ENCODE measurements at regions not wholly inside any gene's neighbourhood (a gene's known extent, or its start where the extent isn't known, plus 50 kb on each side); places are given as distances from the start of the nearest gene placed in this dataset.

DNA sequence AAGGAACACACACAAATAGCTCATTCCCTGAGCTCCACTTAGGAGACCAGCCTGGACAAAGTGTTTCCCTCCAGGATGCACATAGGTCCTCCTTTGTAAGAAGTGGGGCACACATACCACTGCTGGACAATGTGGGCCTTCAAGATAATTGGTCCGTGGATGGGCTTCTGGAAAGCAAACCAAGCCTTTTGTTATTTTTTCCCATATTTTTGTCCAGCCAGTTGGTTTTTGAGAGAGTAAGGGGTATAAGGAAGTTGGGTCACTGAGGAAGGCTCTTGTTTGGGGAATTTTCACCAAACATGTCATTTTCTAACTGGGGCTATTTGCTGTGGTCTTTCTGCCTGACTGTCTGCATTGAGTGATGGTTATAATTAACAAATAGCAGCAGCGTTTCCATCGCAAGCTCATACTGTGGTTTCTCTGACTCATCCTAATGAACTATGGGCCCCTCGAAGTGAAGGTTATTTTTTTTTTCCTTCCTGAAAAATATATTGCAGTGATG is 306.3 kb upstream of the DUSP10 start:
- peaks cover 0 to 40% (median 27%) of the 10 kb centered on the region in 4 donors for H3K4me1 ChIP-seq
- no peak for TF ChIP-seq EP300 (IDR thresholded peaks at IDR 0.05)
- TF ChIP-seq, protein P1, sequence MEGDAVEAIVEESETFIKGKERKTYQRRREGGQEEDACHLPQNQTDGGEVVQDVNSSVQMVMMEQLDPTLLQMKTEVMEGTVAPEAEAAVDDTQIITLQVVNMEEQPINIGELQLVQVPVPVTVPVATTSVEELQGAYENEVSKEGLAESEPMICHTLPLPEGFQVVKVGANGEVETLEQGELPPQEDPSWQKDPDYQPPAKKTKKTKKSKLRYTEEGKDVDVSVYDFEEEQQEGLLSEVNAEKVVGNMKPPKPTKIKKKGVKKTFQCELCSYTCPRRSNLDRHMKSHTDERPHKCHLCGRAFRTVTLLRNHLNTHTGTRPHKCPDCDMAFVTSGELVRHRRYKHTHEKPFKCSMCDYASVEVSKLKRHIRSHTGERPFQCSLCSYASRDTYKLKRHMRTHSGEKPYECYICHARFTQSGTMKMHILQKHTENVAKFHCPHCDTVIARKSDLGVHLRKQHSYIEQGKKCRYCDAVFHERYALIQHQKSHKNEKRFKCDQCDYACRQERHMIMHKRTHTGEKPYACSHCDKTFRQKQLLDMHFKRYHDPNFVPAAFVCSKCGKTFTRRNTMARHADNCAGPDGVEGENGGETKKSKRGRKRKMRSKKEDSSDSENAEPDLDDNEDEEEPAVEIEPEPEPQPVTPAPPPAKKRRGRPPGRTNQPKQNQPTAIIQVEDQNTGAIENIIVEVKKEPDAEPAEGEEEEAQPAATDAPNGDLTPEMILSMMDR (IDR thresholded peaks at IDR 0.05): no peak
- no peak for TF ChIP-seq POLR2AphosphoS5 (IDR thresholded peaks at IDR 0.05)
- no peak for TF ChIP-seq POLR2A (IDR thresholded peaks at IDR 0.05)
- no peak for DNase-seq
- 46 to 66% methylated on average over 4 of the region's 4 CpGs for WGBS, 2 donors
- H3K4me3 ChIP-seq: no peak overlapping the region
- no peak overlapping the region for H3K27ac ChIP-seq
- H3K27me3 ChIP-seq: no peaks in the 10 kb centered on the region
- no peaks in the 10 kb centered on the region for H3K9me3 ChIP-seq
- no peaks in the 10 kb centered on the region for H3K36me3 ChIP-seq
- intact Hi-C loops (cut with DNase I): loop anchor here (5.0 to 10.0 kb wide), 3 partner anchors 39 to 1163 kb away; no protein-coding TSS in a partner anchor

DNA sequence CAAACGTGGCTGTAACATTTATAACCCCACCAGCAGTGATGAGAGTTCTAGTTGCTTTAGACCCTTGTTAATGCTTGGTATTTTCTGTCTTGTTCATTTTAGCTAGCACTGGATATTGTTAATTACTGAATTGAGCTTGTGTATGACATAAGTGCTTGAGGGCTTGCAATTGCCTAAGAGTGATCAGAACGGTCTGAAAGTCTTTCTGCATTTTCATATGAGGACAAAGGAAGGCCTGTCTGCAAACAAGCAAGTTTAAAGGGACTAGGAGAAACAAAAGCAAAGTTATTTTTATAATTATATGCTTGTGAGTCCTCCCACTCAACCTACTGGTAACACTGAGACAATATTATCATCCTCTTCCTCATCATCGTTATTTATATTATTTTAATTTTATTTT is 305.5 kb upstream of the DUSP10 start:
- no peak for DNase-seq
- TF ChIP-seq POLR2AphosphoS5 (IDR thresholded peaks at IDR 0.05) (peak in 1 of 4 donors; percentile 6), EP300 (IDR thresholded peaks at IDR 0.05) (no peak), POLR2A (IDR thresholded peaks at IDR 0.05) (no peak)
- TF ChIP-seq, protein P1 (IDR thresholded peaks at IDR 0.05): no peak
- no peaks in the 10 kb centered on the region for H3K9me3 ChIP-seq
- no peak overlapping the region for H3K27ac ChIP-seq
- intact Hi-C loops (cut with DNase I): loop anchor here (5.0 to 10.0 kb wide), 3 partner anchors 40 to 1163 kb away; no protein-coding TSS in a partner anchor
- 47 to 70% methylated on average over 3 of the region's 3 CpGs for WGBS, 2 donors
- peaks cover 0 to 43% (median 33%) of the 10 kb centered on the region in 4 donors for H3K4me1 ChIP-seq
- no peaks in the 10 kb centered on the region for H3K27me3 ChIP-seq
- H3K36me3 ChIP-seq: no peaks in the 10 kb centered on the region
- no peak overlapping the region for H3K4me3 ChIP-seq

DNA sequence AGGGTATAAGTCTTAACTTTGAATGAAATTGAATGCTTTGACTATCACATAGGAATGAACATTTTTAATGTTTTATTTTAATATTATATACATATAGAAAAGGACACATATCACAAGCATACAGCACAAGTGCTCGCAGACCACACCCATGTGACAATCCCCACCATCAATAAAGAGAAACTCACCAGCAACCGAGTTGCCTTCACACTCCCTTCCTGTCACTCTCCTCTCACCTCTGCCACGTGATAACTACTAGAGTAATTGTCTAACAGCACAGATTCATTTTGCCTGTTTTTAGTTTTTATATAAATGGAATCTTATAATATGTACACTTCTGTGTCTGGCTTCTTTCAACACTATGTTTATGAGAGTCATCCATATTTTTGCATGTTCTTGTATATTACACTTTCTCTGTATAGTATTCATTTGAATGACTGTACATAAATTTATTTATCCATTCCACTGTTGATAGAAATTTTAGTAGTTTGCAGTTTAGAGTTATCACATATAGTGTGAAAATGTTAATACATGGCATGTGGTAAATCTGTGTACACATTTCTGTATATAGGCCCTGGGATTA is 304.9 kb upstream of the DUSP10 start:
- Histone ChIP-seq H3K4me3 (no peak overlapping the region), H3K36me3 (no peaks in the 10 kb centered on the region), H3K27me3 (no peaks in the 10 kb centered on the region), H3K9me3 (no peaks in the 10 kb centered on the region), H3K27ac (no peak overlapping the region), H3K4me1 (peaks cover 0 to 43% (median 33%) of the 10 kb centered on the region in 4 donors)
- intact Hi-C loops (cut with DNase I): loop anchor here (5.0 to 10.0 kb wide), 3 partner anchors 41 to 1162 kb away; no protein-coding TSS in a partner anchor
- DNase-seq: no peak
- WGBS, 2 donors: 41 to 67% methylated on average over 3 of the region's 3 CpGs
- TF ChIP-seq, protein P1 (IDR thresholded peaks at IDR 0.05): no peak
- TF ChIP-seq POLR2A (IDR thresholded peaks at IDR 0.05) (no peak), EP300 (IDR thresholded peaks at IDR 0.05) (no peak), POLR2AphosphoS5 (IDR thresholded peaks at IDR 0.05) (no peak)

DNA sequence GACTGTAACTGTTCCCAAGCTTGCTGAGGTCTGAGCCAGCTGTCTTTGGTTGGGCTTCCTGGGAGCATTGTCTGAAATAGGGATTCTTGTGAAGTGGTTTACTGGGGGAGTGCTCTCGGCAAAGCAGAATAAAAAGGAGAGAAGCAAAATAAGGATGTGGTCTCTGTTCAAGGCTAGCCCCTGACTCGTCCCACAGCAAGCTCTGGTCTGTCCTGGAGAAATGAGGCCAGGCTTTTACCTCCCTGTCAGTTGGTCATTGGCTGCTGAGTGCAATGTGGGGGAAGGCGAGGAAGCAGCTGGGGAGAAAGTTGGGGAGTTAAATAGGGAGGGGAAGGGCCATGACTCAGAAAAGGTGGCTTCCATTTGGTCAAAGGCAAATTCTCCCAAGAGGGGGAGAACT is 303.9 kb upstream of the DUSP10 start:
- TF ChIP-seq EP300 (IDR thresholded peaks at IDR 0.05): no peak
- no peak for TF ChIP-seq POLR2A (IDR thresholded peaks at IDR 0.05)
- Histone ChIP-seq H3K27ac (no peak overlapping the region), H3K4me3 (no peak overlapping the region), H3K9me3 (no peaks in the 10 kb centered on the region), H3K4me1 (peaks cover 0 to 43% (median 34%) of the 10 kb centered on the region in 4 donors), H3K36me3 (no peaks in the 10 kb centered on the region), H3K27me3 (no peaks in the 10 kb centered on the region)
- intact Hi-C loops (cut with DNase I): loop anchor here (5.0 to 10.0 kb wide), 3 partner anchors 42 to 1161 kb away; no protein-coding TSS in a partner anchor
- no peak for DNase-seq
- WGBS, 2 donors: 78 to 84% methylated on average over 3 of the region's 3 CpGs

DNA sequence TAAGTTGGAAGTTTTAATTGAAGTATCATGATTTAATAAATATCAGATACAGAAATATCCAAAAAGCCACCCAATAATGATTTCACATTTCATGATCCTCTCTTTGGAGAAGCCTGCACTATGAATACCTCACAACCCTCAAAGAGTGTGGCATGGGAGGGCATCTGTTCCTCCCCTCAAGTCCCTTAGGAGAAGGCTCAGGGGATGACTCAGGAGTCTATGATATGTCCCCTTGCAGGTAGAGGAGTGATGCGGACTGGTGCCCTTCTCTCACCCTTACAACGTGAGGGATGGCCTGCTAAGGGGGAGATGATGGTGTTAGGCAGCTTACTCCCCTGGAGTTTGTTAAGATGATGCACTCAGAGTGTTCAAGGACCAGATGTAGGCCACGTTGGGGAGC is 303.3 kb upstream of the DUSP10 start:
- peaks cover 0 to 43% (median 36%) of the 10 kb centered on the region in 4 donors for H3K4me1 ChIP-seq

More for the DNA sequence above, 303.3 kb upstream of the DUSP10 start:
- Histone ChIP-seq H3K27me3 (no peaks in the 10 kb centered on the region), H3K27ac (peak overlapping the region in 1 of 4 donors; percentile 81), H3K36me3 (no peaks in the 10 kb centered on the region), H3K4me3 (no peak overlapping the region), H3K9me3 (no peaks in the 10 kb centered on the region)
- DNase-seq: no peak
- intact Hi-C loops (cut with DNase I): loop anchor here (5.0 to 10.0 kb wide), 3 partner anchors 42 to 1160 kb away; no protein-coding TSS in a partner anchor
- WGBS, 2 donors: 58 to 85% methylated on average over 3 of the region's 3 CpGs
- TF ChIP-seq, protein P1 (IDR thresholded peaks at IDR 0.05): no peak
- TF ChIP-seq POLR2AphosphoS5 (IDR thresholded peaks at IDR 0.05) (no peak), EP300 (IDR thresholded peaks at IDR 0.05) (no peak), POLR2A (IDR thresholded peaks at IDR 0.05) (no peak)

All from sigmoid colon (tissue), 6 donors.